Endodermal cell (in vitro differentiated cells): ENCODE measurements at regions not wholly inside any gene's neighbourhood (a gene's known extent, or its start where the extent isn't known, plus 50 kb on each side); places are given as distances from the start of the nearest gene placed in this dataset.

ENCODE experiments used
- DNase-seq: peaks from one replicate; pipeline ENCODE4 v3.0.0-alpha.2; 2017
- H3K27ac ChIP-seq: 2 replicates; pipeline ENCODE4 v1.5.1; 2013; ENCODE audit warnings: mild to moderate bottlenecking, low read depth, low read length, moderate library complexity
- H3K27me3 ChIP-seq: 2 replicates; pipeline ENCODE4 v1.6.1; 2013; ENCODE audit warnings: mild to moderate bottlenecking, low read length, moderate library complexity; ENCODE audit not compliant: insufficient read depth, control insufficient read depth, poor library complexity, severe bottlenecking
- H3K36me3 ChIP-seq: 2 replicates; pipeline ENCODE4 v1.7.0; 2013; ENCODE audit warnings: mild to moderate bottlenecking, low read length, moderate library complexity; ENCODE audit not compliant: control insufficient read depth, insufficient read depth
- H3K4me1 ChIP-seq: one replicate; pipeline ENCODE4 v1.7.0; 2013; ENCODE audit warnings: low read length; ENCODE audit not compliant: control insufficient read depth, insufficient read depth
- H3K4me3 ChIP-seq: 2 replicates; pipeline ENCODE4 v1.5.1; 2013; ENCODE audit warnings: mild to moderate bottlenecking, low read length, moderate library complexity
- H3K9ac ChIP-seq: 2 replicates; pipeline ENCODE4 v1.6.1; 2013; ENCODE audit warnings: mild to moderate bottlenecking, low read length, moderate library complexity; ENCODE audit not compliant: poor library complexity, severe bottlenecking; ENCODE audit errors: extremely low read depth
- H3K9me3 ChIP-seq: 2 replicates; pipeline ENCODE4 v1.6.1; 2013; ENCODE audit warnings: mild to moderate bottlenecking, low read length, moderate library complexity; ENCODE audit not compliant: control insufficient read depth
- H3K27ac Mint-ChIP-seq: 2 replicates; pipeline ENCODE4 v1.8.0; 2020; ENCODE audit warnings: mixed read lengths
- H3K27me3 Mint-ChIP-seq: 2 replicates; pipeline ENCODE4 v1.8.0; 2021; ENCODE audit warnings: mild to moderate bottlenecking, mixed read lengths; ENCODE audit not compliant: insufficient read depth
- H3K36me3 Mint-ChIP-seq: 2 replicates; pipeline ENCODE4 v1.8.0; 2020; ENCODE audit warnings: low read depth, mixed read lengths
- H3K4me1 Mint-ChIP-seq: 2 replicates; pipeline ENCODE4 v1.8.0; 2020; ENCODE audit warnings: mixed read lengths
- H3K4me3 Mint-ChIP-seq: 2 replicates; pipeline ENCODE4 v1.8.0; 2020; ENCODE audit warnings: mild to moderate bottlenecking, moderate library complexity, mixed read lengths
- H3K9me3 Mint-ChIP-seq: 2 replicates; pipeline ENCODE4 v1.8.0; 2020; ENCODE audit warnings: mild to moderate bottlenecking, mixed read lengths
- WGBS, 2 experiments: methylation state at CpG; one replicate each; pipeline versions ENCODE4 v1.1.5 to v1.1.7; 2013; ENCODE audit warnings: missing lambda C conversion rate in 2 of 2, mixed read lengths in 1 of 2; ENCODE audit not compliant: insufficient coverage in 1 of 2, insufficient read length in 1 of 2; 5-methylcytosine and 5-hydroxymethylcytosine counted together
- TF ChIP-seq, protein P1 (sequence below): fragments of 200-600 bp; sonication (generic); conservative IDR thresholded peaks from 2 replicates; pipeline ENCODE4 v1.5.0; 2021; ENCODE audit warnings: antibody characterized with exemption, mild to moderate bottlenecking

DNA sequence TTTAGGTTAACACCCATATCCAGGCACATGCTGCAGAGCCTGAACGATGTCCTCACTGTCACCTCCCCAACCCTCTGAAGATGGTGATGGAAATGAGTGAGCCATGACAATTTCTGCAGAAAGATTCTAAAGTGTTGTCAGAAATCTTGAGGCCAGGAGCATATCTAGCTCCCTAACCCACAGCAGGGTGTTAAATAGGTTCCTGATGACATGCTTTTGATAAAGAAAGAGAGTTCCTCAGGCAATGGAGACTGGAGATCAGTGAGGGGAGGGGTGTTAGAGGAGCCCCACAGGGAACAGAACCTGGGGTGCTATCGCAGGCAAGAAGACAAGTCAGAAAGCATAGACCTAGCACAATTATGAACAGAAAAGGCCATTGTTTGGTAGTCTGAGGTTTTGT lies 95.7 kb downstream of the ENC1 start:
- no peaks in the 10 kb centered on the region for H3K9me3 Mint-ChIP-seq
- TF ChIP-seq, protein P1, sequence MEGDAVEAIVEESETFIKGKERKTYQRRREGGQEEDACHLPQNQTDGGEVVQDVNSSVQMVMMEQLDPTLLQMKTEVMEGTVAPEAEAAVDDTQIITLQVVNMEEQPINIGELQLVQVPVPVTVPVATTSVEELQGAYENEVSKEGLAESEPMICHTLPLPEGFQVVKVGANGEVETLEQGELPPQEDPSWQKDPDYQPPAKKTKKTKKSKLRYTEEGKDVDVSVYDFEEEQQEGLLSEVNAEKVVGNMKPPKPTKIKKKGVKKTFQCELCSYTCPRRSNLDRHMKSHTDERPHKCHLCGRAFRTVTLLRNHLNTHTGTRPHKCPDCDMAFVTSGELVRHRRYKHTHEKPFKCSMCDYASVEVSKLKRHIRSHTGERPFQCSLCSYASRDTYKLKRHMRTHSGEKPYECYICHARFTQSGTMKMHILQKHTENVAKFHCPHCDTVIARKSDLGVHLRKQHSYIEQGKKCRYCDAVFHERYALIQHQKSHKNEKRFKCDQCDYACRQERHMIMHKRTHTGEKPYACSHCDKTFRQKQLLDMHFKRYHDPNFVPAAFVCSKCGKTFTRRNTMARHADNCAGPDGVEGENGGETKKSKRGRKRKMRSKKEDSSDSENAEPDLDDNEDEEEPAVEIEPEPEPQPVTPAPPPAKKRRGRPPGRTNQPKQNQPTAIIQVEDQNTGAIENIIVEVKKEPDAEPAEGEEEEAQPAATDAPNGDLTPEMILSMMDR = no peak
- no peak overlapping the region for H3K9ac ChIP-seq

DNA sequence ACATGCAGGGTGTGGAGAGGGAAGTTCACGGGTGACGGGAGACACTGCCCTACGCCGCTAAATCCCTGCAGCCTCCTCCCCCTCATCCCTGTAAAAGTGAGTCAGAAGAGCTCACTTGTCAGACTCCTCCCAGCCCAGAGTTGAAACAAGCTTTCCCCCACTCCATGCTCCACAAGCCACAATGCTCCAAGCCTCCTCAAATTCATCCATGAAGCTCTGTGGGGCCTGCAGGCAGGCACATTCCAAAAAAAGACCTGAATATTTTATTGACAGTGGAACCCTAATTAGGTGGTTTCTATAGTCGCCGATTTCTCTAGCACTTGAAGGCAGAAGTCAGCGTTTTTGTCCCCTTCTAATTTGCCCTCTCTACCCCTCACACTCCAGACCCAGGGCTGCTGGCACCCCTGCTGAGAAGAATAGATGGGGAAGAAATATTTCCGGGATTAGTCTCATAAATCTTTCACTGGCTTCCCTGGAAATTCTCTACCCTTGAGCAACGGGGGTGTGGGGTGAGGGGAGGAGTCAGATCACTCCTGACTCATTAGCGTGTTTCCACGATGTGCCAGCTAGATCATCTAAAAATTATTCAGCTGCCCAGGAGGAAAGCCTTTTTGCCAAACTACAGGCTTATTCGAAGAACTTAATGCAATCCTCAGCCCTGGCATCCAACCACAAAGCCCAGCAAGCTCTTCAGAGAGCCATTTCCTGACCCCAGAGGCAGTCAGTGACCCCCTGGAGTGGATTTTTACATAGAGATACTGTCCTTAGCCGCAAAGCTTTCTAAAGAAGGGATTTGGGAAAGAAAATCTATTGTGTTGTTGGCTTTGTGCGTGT lies 97.1 kb downstream of the ENC1 start:
- H3K9ac ChIP-seq = peak overlapping the region; percentile 9
- H3K27me3 ChIP-seq = no peaks in the 10 kb centered on the region
- Mint-ChIP-seq H3K36me3 (no peaks in the 10 kb centered on the region), H3K4me3 (peak overlapping the region; percentile 39), H3K27ac (peak overlapping the region; percentile 79), H3K9me3 (no peaks in the 10 kb centered on the region), H3K27me3 (no peaks in the 10 kb centered on the region), H3K4me1 (peaks cover 53% of the 10 kb centered on the region)
- no peaks in the 10 kb centered on the region for H3K9me3 ChIP-seq
- H3K4me3 ChIP-seq = peak overlapping the region; percentile 63
- TF ChIP-seq, protein P1 = no peak
- peak; percentile 89 for DNase-seq
- H3K36me3 ChIP-seq = no peaks in the 10 kb centered on the region
- 2 to 5% methylated on average over 7 to 14 of the region's 14 CpGs for WGBS, 2 experiments
- H3K4me1 ChIP-seq = peaks cover 22% of the 10 kb centered on the region
- peak overlapping the region; percentile 74 for H3K27ac ChIP-seq

More for the DNA sequence above, 95.7 kb downstream of the ENC1 start:
- Mint-ChIP-seq H3K27me3 (no peaks in the 10 kb centered on the region), H3K36me3 (no peaks in the 10 kb centered on the region), H3K4me3 (no peak overlapping the region), H3K27ac (no peak overlapping the region), H3K4me1 (peaks cover 43% of the 10 kb centered on the region)
- Histone ChIP-seq H3K27ac (no peak overlapping the region), H3K4me3 (no peak overlapping the region), H3K36me3 (no peaks in the 10 kb centered on the region), H3K4me1 (peaks cover 21% of the 10 kb centered on the region), H3K9me3 (no peaks in the 10 kb centered on the region), H3K27me3 (no peaks in the 10 kb centered on the region)
- DNase-seq = peak; percentile 53
- 49% methylated on average over 2 of the region's 2 CpGs; no CpG with 5 or more reads in 1 of the 2 experiments for WGBS, 2 experiments

DNA sequence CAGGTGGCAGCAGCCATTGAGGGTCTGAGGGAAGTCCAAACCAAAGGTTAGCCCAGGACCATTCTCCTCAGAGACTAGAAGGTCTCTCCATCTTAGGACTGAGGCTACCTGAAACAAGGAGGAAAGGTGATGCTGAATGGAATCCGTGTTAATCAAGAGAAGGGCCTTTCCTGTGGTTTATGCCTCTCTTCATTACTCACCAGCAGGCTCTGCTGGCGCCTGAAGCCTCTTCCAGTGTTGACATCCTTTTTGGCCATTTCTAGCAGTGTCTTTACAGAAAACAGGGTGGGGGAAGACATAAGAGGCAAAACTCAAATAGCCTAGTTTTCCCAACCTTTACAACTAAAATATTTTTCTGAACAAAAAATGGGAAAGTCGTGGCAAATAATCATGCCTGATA lies 98.0 kb downstream of the ENC1 start:
- no peak overlapping the region for H3K27ac Mint-ChIP-seq
- Histone ChIP-seq H3K27ac (no peak overlapping the region), H3K9me3 (no peaks in the 10 kb centered on the region), H3K4me3 (no peak overlapping the region), H3K4me1 (peaks cover 28% of the 10 kb centered on the region), H3K27me3 (no peaks in the 10 kb centered on the region), H3K36me3 (no peaks in the 10 kb centered on the region), H3K9ac (no peak overlapping the region)
- TF ChIP-seq, protein P1 = peak; percentile 40
- H3K9me3 Mint-ChIP-seq = no peaks in the 10 kb centered on the region
- 73% methylated on average over 3 of the region's 3 CpGs; no CpG with 5 or more reads in 1 of the 2 experiments for WGBS, 2 experiments
- H3K4me1 Mint-ChIP-seq = peaks cover 62% of the 10 kb centered on the region
- no peaks in the 10 kb centered on the region for H3K36me3 Mint-ChIP-seq
- peak; percentile 52 for DNase-seq
- H3K27me3 Mint-ChIP-seq = no peaks in the 10 kb centered on the region
- no peak overlapping the region for H3K4me3 Mint-ChIP-seq
